ENCODE measurements at regions not wholly inside any gene's neighbourhood (a gene's known extent, or its start where the extent isn't known, plus 50 kb on each side); places are given as distances from the start of the nearest gene placed in this dataset.

DNA sequence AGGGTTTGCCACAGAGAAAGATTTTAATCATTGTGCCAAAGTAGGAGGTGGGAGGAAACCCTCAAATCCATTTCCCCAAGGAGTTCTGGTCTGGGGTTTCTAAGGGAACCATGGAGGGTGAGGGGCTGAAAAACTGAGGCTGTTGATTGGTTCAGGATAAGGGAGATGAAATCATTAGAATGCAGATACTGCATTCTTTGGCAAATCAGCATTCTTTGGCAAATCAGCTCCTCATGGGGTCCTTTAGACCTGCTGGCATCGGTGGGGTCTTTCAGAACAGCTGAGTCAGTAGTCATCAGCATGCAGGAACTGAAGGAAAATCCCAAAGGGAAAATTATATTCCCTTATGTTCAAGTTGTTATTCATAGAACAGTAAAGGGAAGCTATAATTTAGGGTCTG, 585.5 kb downstream of the ISL1 start:
- peaks cover 4% of the 10 kb centered on the region for H3K9me3 Mint-ChIP-seq
- DNase-seq: no peak
- H3K27ac Mint-ChIP-seq: no peak overlapping the region
- H3K36me3 Mint-ChIP-seq (ENCODE audit: low read depth): no peaks in the 10 kb centered on the region
- ChIA-PET CTCF (no interaction called here), POLR2A (no interaction called here)
- no peaks in the 10 kb centered on the region for H3K4me1 Mint-ChIP-seq
- H3K27me3 Mint-ChIP-seq: no peaks in the 10 kb centered on the region
- H3K4me3 Mint-ChIP-seq: no peak overlapping the region

DNA sequence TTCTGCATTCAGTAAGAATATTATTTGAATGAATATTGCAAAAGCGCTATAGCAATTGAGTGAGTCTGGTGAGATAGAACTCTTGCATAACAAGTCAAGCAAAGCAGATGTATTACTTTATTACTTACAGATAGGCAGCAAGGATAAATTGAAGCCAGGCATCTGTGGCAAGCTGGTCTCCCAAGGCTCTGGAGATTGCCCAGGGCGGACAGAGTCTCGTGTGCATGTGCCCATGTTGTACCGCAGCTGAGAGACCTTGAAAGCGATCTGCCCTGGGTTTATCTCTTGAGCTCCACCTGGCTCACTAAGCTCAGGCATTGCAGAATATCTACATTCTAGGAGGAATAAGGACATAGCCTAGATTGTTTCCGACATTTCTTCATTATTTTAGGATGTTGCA, 591.6 kb downstream of the ISL1 start:
- Mint-ChIP-seq H3K27me3 (no peaks in the 10 kb centered on the region), H3K4me3 (no peak overlapping the region), H3K4me1 (no peaks in the 10 kb centered on the region), H3K36me3 (ENCODE audit: low read depth) (no peaks in the 10 kb centered on the region), H3K9me3 (peaks cover 4% of the 10 kb centered on the region), H3K27ac (no peak overlapping the region)
- no peak for DNase-seq
- ChIA-PET CTCF (no interaction called here), POLR2A (no interaction called here)

DNA sequence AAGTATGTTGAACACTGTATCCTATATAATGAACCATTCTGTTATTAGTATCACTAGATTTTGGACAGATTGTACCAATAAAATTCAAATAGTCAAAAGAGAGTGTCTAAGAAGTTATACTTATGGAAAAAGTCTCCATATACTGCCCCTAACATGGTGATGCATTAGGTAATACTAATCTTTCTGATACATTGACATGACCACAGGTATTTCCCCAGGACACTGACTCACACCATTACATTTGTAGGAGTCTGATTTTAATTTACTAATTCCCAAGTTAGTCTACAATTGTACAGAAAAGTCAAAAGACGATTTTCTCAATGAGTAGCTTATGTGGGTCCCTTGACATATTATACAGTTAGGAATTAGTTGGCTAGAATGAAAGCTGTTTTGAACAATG, 593.8 kb downstream of the ISL1 start:
- no peaks in the 10 kb centered on the region for H3K4me1 Mint-ChIP-seq
- H3K9me3 Mint-ChIP-seq: peaks cover 4% of the 10 kb centered on the region
- H3K27ac Mint-ChIP-seq: no peak overlapping the region
- no peak for DNase-seq
- no peaks in the 10 kb centered on the region for H3K27me3 Mint-ChIP-seq
- POLR2A ChIA-PET: no interaction called here
- no peaks in the 10 kb centered on the region for H3K36me3 Mint-ChIP-seq (ENCODE audit: low read depth)
- no peak overlapping the region for H3K4me3 Mint-ChIP-seq
- CTCF ChIA-PET: no interaction called here

DNA sequence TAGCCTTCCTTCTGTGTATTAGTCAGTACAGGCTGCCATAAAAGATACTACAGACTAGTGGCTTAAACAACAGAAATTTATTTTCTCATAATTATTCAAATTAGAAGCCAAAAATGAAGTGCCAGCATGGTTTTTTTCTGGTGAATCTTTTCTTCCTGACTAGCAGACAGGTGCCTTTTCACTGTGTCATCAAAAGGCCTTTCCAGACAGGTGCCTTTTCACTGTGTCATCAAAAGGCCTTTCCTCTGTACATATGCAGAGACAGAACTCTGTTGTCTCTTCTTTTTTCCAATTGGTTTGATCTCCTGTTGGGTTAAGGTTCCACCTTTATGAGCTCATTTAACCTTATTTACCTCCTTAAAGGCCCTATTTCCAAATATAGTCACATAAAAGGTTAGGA, 599.9 kb downstream of the ISL1 start:
- DNase-seq: no peak
- H3K4me3 Mint-ChIP-seq: no peak overlapping the region
- POLR2A ChIA-PET: no interaction called here
- no peaks in the 10 kb centered on the region for H3K9me3 Mint-ChIP-seq
- no peaks in the 10 kb centered on the region for H3K4me1 Mint-ChIP-seq
- no peaks in the 10 kb centered on the region for H3K27me3 Mint-ChIP-seq
- CTCF ChIA-PET: no interaction called here
- H3K36me3 Mint-ChIP-seq (ENCODE audit: low read depth): no peaks in the 10 kb centered on the region
- no peak overlapping the region for H3K27ac Mint-ChIP-seq

DNA sequence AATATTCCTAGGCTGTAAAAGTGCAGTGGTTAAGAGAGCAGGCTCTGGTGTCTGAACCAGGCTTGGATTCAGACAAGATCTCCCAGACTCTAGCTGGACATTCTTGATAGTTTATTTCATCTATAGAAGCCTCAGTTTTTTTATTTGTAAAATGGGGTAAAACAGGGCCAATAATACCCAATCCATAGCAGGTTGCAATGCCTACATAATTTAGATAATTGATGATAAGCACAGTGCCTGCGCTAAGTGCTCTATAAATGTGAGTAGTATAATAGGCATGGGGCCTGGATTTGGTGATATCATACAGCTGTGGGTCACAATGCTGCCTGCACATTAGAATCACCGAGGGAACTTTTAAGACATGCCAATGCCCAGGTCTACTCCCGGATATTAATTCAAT, 603.5 kb downstream of the ISL1 start:
- no peak for DNase-seq
- Mint-ChIP-seq H3K27me3 (no peaks in the 10 kb centered on the region), H3K27ac (no peak overlapping the region), H3K4me3 (no peak overlapping the region), H3K36me3 (ENCODE audit: low read depth) (no peaks in the 10 kb centered on the region), H3K4me1 (no peaks in the 10 kb centered on the region), H3K9me3 (peaks cover 2% of the 10 kb centered on the region)
- CTCF ChIA-PET: no interaction called here
- POLR2A ChIA-PET: no interaction called here

DNA sequence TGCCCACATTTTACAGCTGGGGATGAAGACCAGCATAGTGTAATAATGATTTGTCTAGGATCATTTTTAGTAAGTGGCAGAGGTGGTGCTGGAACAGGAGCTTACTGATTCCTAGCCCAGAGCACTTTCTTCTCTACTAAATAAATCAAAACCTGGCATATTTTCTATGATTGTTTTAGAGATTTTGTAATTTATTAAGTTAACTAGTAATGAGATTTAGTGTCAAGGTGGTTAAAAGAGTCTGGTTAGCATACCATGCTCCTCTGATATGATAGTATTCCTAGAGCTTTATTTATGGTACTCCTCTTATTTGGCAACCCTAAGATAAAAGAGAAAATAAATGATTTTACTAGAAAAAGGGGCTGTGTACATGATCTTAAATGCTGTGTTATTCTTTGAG, 604.0 kb downstream of the ISL1 start:
- Mint-ChIP-seq H3K27ac (no peak overlapping the region), H3K27me3 (no peaks in the 10 kb centered on the region), H3K4me3 (no peak overlapping the region), H3K9me3 (peaks cover 2% of the 10 kb centered on the region), H3K36me3 (ENCODE audit: low read depth) (no peaks in the 10 kb centered on the region), H3K4me1 (no peaks in the 10 kb centered on the region)
- ChIA-PET POLR2A (no interaction called here), CTCF (no interaction called here)
- no peak for DNase-seq

DNA sequence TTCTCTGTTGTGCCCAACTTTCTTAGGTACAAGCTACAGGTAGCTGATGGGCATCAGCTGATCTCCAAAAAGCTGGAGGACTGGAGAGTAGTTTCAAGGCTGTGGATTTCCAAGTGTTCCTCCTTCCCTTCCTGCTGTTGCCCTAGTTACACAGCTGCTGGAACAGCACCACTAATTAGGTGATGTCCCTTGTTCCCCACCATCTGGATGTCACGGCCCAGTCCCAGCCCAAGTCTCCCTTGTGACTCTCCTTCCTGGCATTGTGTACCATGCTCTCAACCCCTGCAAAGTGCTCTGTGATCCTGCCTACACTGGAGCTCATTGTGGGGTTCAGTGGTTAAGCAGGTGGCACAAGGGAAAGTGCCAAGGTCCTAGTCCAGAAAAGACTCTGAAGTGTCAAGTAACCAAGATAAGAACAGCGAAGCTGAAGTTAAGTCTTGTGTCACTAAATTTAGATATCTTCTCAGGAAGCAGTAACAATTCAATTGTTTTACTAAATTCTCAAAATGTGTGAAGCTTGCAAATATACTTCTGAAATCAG, 604.5 kb downstream of the ISL1 start:
- DNase-seq: no peak
- CTCF ChIA-PET: no interaction called here
- Mint-ChIP-seq H3K9me3 (peaks cover 2% of the 10 kb centered on the region), H3K36me3 (ENCODE audit: low read depth) (no peaks in the 10 kb centered on the region), H3K27me3 (no peaks in the 10 kb centered on the region), H3K27ac (no peak overlapping the region), H3K4me3 (no peak overlapping the region), H3K4me1 (no peaks in the 10 kb centered on the region)
- POLR2A ChIA-PET: no interaction called here

DNA sequence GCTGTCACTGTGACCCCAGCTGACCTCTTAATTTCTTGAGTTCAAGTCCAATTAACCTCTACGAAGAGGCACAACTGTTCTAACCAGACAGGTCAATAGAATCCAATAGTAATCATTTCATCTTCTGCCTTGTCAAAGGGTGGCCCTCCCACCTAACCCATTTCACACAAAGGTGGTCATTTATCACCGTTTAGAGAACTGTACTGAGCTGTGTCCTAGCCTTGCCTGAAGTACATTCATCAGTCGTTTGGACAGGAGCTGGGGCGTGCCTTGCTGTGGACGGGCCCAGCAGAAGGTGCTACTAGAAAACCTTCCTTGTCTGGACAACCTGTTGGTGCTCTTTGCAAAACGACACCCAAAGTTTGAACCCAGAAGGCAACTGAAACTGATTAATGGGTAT, 605.4 kb downstream of the ISL1 start:
- ChIA-PET CTCF (no interaction called here), POLR2A (no interaction called here)
- Mint-ChIP-seq H3K27ac (no peak overlapping the region), H3K4me3 (no peak overlapping the region), H3K36me3 (ENCODE audit: low read depth) (no peaks in the 10 kb centered on the region), H3K4me1 (no peaks in the 10 kb centered on the region), H3K9me3 (peaks cover 4% of the 10 kb centered on the region), H3K27me3 (no peaks in the 10 kb centered on the region)
- DNase-seq: no peak

DNA sequence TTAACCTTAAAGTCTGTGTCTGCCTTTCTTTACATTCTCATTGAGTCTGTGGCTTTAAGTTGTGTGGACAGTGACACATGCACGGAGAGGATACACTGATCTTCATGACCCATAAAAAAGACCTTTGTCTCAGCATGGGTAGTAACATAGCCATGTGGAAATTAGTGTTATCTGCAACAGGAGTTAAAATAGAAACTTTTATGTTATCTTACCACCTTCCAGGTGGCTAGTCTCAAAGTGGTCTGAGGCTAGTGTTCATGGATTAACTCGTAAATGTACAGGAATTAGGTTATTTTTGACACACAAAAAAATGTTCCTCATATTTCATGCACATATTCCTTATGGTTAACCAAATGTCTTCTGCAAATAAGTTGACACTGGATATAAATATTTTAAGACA, 607.0 kb downstream of the ISL1 start:
- ChIA-PET POLR2A (no interaction called here), CTCF (no interaction called here)
- H3K9me3 Mint-ChIP-seq: peaks cover 4% of the 10 kb centered on the region
- H3K27me3 Mint-ChIP-seq: no peaks in the 10 kb centered on the region
- DNase-seq: no peak
- no peak overlapping the region for H3K4me3 Mint-ChIP-seq
- H3K4me1 Mint-ChIP-seq: no peaks in the 10 kb centered on the region
- no peaks in the 10 kb centered on the region for H3K36me3 Mint-ChIP-seq (ENCODE audit: low read depth)
- no peak overlapping the region for H3K27ac Mint-ChIP-seq

DNA sequence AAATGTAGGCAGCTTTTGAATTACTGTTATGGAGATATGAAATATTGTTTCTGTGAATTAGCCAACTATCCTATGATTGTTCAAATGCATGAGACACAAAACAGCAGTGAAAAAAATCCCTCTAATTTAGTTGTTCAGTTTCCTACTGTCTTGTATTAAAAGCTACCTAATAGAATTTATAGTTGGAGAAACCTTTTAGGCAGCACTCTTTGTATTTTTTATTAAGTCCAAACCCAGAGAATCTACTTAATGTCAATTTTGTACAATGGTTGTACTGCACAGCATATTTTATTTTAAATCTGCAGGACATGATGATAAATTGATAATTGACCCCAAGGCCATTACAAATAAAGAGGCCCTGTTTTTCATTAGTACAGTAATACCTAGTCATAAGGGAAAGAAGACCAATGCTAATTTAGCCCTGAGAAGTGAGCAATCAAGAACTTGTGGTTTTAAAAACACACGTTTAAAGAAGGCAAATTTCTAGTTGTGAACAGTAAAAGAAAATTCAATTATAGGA, 607.5 kb downstream of the ISL1 start:
- Mint-ChIP-seq H3K9me3 (peaks cover 4% of the 10 kb centered on the region), H3K4me1 (no peaks in the 10 kb centered on the region), H3K36me3 (ENCODE audit: low read depth) (no peaks in the 10 kb centered on the region), H3K4me3 (no peak overlapping the region), H3K27ac (no peak overlapping the region), H3K27me3 (no peaks in the 10 kb centered on the region)
- ChIA-PET POLR2A (no interaction called here), CTCF (no interaction called here)
- DNase-seq: no peak

DNA sequence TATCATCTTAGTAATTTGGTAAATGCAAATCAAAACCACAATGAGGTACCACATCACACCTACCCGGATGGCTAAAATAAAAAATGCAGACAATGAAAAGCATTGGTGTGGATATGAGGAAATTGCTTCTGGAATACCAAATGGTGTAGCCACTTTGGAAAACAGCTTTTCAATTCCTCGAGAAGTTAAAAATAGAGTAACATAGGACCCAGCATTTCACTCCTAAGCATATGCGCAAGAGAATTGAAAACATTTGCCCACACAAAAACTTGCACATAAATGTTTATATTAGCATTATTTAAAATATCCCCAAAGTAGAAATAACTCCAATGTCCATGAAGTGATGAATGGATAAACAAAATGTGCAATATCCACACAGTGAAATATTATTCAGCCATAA, 608.7 kb downstream of the ISL1 start:
- DNase-seq: no peak
- CTCF ChIA-PET: no interaction called here
- Mint-ChIP-seq H3K4me1 (no peaks in the 10 kb centered on the region), H3K4me3 (no peak overlapping the region), H3K27ac (no peak overlapping the region), H3K9me3 (peaks cover 4% of the 10 kb centered on the region), H3K36me3 (ENCODE audit: low read depth) (no peaks in the 10 kb centered on the region), H3K27me3 (no peaks in the 10 kb centered on the region)
- POLR2A ChIA-PET: no interaction called here

DNA sequence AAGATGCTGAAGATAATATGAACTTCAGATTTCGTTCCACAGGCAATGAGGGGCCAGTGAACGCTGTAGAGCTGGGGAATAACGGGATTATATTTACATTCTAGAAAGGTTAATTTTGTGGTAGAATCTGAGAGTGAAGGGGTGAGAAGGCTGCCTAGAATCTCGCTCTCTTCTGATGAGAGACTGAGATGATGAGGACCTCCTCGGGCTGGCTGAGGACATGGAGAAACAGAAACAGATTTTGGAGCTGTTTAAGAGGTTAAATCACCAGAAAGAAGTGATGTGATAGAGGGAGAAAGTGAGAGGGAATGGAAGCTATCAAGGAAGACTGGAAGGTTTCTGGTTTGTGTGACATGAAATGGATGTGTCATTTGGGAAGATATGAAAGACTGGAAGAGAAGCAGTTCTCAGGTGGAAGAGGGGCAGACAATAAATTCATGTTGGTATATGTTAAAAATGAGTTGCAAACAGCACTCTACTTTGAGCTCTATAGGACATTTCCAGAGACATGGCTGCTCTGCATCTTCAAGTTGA, 612.6 kb downstream of the ISL1 start:
- Mint-ChIP-seq H3K27ac (no peak overlapping the region), H3K36me3 (ENCODE audit: low read depth) (no peaks in the 10 kb centered on the region), H3K27me3 (no peaks in the 10 kb centered on the region), H3K4me1 (no peaks in the 10 kb centered on the region), H3K9me3 (peaks cover 2% of the 10 kb centered on the region), H3K4me3 (no peak overlapping the region)
- DNase-seq: no peak
- POLR2A ChIA-PET: no interaction called here
- CTCF ChIA-PET: no interaction called here

DNA sequence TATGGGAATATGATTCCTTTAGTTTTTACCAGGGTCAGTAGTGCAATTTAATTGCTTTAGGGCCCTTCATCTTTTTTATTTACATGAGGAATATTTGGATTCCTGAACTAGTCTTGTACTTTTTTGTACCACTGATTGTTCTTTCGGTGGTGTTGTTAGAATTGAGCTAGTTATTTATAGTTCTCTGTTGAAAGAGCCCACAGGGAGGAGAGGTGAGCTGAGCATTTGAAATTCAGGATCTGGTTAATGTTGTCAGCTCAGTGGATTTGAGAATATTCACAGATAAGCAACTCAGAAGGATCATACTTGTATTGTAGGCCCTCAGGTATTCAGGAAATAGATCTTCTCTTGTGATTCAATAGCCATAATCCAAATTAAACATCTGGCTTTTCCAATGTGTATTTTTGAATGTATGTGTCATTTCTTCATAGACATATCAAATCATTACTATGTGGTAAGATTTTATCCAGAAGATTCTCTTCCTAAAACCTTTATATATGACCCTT, 613.2 kb downstream of the ISL1 start:
- CTCF ChIA-PET: no interaction called here
- H3K4me3 Mint-ChIP-seq: no peak overlapping the region
- no peak for DNase-seq

DNA sequence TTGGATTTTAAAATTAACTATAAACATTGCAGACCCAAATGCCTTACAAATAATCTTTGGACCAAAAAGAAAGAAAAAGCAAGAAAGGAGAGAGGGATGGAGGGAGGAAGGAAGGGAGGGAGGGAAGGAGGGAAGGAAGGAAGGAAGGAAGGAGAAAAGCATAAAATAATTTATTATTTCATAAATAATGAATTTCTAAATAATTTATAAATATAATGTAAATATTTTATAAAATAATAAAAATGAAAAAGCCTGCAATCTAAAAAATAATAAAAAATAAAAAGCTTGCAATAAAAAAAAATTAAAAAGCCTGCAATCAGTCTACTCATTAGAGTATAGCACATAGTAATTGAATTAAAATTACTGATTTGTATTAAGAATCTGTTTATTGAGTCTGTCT, 614.3 kb downstream of the ISL1 start:
- DNase-seq: no peak
- CTCF ChIA-PET: no interaction called here
- Mint-ChIP-seq H3K36me3 (ENCODE audit: low read depth) (no peaks in the 10 kb centered on the region), H3K9me3 (peaks cover 2% of the 10 kb centered on the region), H3K4me1 (no peaks in the 10 kb centered on the region), H3K27ac (no peak overlapping the region), H3K27me3 (no peaks in the 10 kb centered on the region), H3K4me3 (no peak overlapping the region)
- POLR2A ChIA-PET: no interaction called here

More for the DNA sequence above, 613.2 kb downstream of the ISL1 start:
- Mint-ChIP-seq H3K9me3 (peaks cover 2% of the 10 kb centered on the region), H3K27me3 (no peaks in the 10 kb centered on the region), H3K4me1 (no peaks in the 10 kb centered on the region), H3K27ac (no peak overlapping the region), H3K36me3 (ENCODE audit: low read depth) (no peaks in the 10 kb centered on the region)
- POLR2A ChIA-PET: no interaction called here

All from activated CD4-positive, alpha-beta memory T cell treated with anti-CD3 and anti-CD28 coated beads, Interleukin-2, amount 10 ng/mL, durations not matched to agents 7 days and 5 days (primary cell).